ENCODE measurements at regions not wholly inside any gene's neighbourhood (a gene's known extent, or its start where the extent isn't known, plus 50 kb on each side); places are given as distances from the start of the nearest gene placed in this dataset.

DNA sequence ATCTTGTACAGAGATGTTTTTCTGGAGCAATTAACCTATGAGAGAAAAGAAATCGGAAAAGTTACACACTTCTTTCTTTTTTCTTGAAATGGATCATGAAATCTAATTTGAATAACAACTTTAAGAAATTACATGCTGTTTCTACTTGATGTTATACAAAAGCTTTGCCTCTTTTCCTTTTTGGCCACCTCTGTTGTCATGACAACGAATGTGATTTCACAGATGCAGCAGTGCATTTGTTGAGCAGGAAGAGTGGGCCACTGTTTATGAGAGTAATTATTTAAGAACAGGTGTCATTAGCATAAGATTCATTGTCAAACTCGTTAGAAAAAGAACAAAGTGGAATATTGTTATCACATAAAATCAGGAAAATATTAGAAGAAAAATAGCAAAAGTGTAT, 148.3 kb upstream of the IMPG1 start:
- H3K4ac ChIP-seq (ENCODE audit: low read depth, low read length) = no peak overlapping the region
- Mint-ChIP-seq H3K27me3 (ENCODE audit: low read depth) (no peaks in the 10 kb centered on the region), H3K36me3 (ENCODE audit: insufficient read depth in 1 of 3, low read depth in 3 of 3) (no peaks in the 10 kb centered on the region), H3K4me1 (no peaks in the 10 kb centered on the region), H3K27ac (no peak overlapping the region), H3K9me3 (no peaks in the 10 kb centered on the region), H3K4me3 (no peak overlapping the region)
- no peak overlapping the region for H3K27ac ChIP-seq (ENCODE audit: insufficient read length, low read depth, low read length)
- H3K4me2 ChIP-seq (ENCODE audit: insufficient read depth, insufficient read length, low read length) = no peak overlapping the region
- H3K9me3 ChIP-seq (ENCODE audit: control insufficient read depth, low read depth, low read length) = no peaks in the 10 kb centered on the region
- H3K9ac ChIP-seq (ENCODE audit: extremely low read depth, insufficient read length, low read length) = no peak overlapping the region
- no peak overlapping the region for H2BK120ac ChIP-seq (ENCODE audit: low read depth, low read length, poor library complexity, severe bottlenecking)
- H4K20me1 ChIP-seq (ENCODE audit: control insufficient read depth, insufficient read depth, insufficient read length) = no peaks in the 10 kb centered on the region
- no CpG with 5 or more reads among the region's 3 CpGs for WGBS (ENCODE audit: extremely low coverage, insufficient read length, low lambda C conversion rate)
- no peak overlapping the region for H3T11ph ChIP-seq (ENCODE audit: low read length)
- no peak overlapping the region for H2BK5ac ChIP-seq (ENCODE audit: insufficient read length, low read length)
- H3K4me1 ChIP-seq (ENCODE audit: insufficient read depth, low read length) = no peaks in the 10 kb centered on the region
- no peak overlapping the region for H4K91ac ChIP-seq (ENCODE audit: insufficient read length, low read depth, low read length)
- H2BK20ac ChIP-seq (ENCODE audit: low read depth, low read length, poor library complexity, severe bottlenecking) = no peak overlapping the region
- no peak overlapping the region for H2AK5ac ChIP-seq (ENCODE audit: insufficient read length, low read length)
- H4K5ac ChIP-seq (ENCODE audit: insufficient read length, low read depth, low read length) = no peak overlapping the region
- H3K18ac ChIP-seq (ENCODE audit: insufficient read length, low read depth, low read length) = no peak overlapping the region
- no peak overlapping the region for H3K56ac ChIP-seq (ENCODE audit: insufficient read length, low read depth, low read length)
- TF ChIP-seq, protein P1, sequence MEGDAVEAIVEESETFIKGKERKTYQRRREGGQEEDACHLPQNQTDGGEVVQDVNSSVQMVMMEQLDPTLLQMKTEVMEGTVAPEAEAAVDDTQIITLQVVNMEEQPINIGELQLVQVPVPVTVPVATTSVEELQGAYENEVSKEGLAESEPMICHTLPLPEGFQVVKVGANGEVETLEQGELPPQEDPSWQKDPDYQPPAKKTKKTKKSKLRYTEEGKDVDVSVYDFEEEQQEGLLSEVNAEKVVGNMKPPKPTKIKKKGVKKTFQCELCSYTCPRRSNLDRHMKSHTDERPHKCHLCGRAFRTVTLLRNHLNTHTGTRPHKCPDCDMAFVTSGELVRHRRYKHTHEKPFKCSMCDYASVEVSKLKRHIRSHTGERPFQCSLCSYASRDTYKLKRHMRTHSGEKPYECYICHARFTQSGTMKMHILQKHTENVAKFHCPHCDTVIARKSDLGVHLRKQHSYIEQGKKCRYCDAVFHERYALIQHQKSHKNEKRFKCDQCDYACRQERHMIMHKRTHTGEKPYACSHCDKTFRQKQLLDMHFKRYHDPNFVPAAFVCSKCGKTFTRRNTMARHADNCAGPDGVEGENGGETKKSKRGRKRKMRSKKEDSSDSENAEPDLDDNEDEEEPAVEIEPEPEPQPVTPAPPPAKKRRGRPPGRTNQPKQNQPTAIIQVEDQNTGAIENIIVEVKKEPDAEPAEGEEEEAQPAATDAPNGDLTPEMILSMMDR (conservative IDR thresholded peaks at IDR 0.05) = no peak
- no peak overlapping the region for H2AFZ ChIP-seq (ENCODE audit: low read length)
- no peak overlapping the region for H3K14ac ChIP-seq (ENCODE audit: insufficient read depth, low read length)
- H3K23ac ChIP-seq (ENCODE audit: insufficient read length, low read depth, low read length) = no peak overlapping the region
- no peak overlapping the region for H4K8ac ChIP-seq (replicated peaks; ENCODE audit: insufficient read length, low read depth, low read length)
- no peak overlapping the region for H2BK15ac ChIP-seq (ENCODE audit: low read depth, low read length)
- H3K79me2 ChIP-seq (ENCODE audit: insufficient read depth, low read length) = no peaks in the 10 kb centered on the region
- no peak for DNase-seq
- no peak overlapping the region for H2BK12ac ChIP-seq (ENCODE audit: insufficient read length, low read depth, low read length)
- H3K79me1 ChIP-seq (ENCODE audit: insufficient read depth, low read depth, low read length, poor library complexity, severe bottlenecking) = no peaks in the 10 kb centered on the region
- no peaks in the 10 kb centered on the region for H3K23me2 ChIP-seq (ENCODE audit: insufficient read length, low read depth, low read length, poor library complexity, severe bottlenecking)
- no peaks in the 10 kb centered on the region for H3K27me3 ChIP-seq (ENCODE audit: insufficient read depth, low read length)

All from H9 (cell line).